ENCODE measurements at regions not wholly inside any gene's neighbourhood (a gene's known extent, or its start where the extent isn't known, plus 50 kb on each side); places are given as distances from the start of the nearest gene placed in this dataset.
"Not testable (repeated sequence)": the region's sequence is repeated elsewhere in the genome, so short reads cannot be mapped to it uniquely, and the experiment has no call there.

DNA sequence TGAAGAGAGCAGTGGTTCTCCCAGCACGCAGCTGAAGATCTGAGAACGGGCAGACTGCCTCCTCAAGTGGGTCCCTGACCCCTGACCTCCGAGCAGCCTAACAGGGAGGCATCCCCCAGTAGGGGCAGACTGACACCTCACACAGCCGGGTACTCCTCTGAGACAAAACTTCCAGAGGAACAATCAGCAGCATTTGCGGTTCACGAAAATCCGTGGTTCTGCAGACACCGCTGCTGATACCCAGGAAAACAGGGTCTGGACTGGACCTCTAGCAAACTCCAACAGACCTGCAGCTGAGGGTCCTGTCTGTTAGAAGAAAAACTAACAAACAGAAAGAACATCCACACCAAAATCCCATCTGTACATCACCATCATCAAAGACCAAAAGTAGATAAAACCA is 68.4 kb upstream of the CCT8L2 start:
- FAIRE-seq; H3K27me3 ChIP-seq (ENCODE audit: control insufficient read depth, insufficient read depth, low read length): not testable (repeated sequence)

DNA sequence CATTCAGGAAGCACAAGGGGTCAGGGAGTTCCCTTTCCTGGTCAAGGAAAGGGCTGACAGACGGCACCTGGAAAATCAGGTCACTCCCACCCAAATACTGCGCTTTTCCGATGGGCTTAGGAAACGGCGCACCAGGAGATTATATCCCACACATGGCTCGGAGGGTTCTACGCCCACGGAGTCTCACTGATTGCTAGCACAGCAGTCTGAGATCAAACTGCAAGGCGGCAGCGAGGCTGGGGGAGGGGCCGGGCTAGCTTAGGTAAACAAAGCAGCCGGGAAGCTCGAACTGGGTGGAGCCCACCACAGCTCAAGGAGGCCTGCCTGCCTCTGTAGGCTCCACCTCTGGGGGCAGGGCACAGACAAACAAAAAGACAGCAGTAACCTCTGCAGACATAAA is 68.0 kb upstream of the CCT8L2 start:
- not testable (repeated sequence) for H3K27me3 ChIP-seq (ENCODE audit: control insufficient read depth, insufficient read depth, low read length); H3K4me3 ChIP-seq (ENCODE audit: low read depth, low read length); DNase-seq (ENCODE audit: low read depth); H3K36me3 ChIP-seq (ENCODE audit: control insufficient read depth, insufficient read depth, low read length); FAIRE-seq

More for the DNA sequence above, 68.4 kb upstream of the CCT8L2 start:
- H3K36me3 ChIP-seq (ENCODE audit: control insufficient read depth, insufficient read depth, low read length); H3K4me3 ChIP-seq (ENCODE audit: low read depth, low read length); DNase-seq (ENCODE audit: low read depth): not testable (repeated sequence)

DNA sequence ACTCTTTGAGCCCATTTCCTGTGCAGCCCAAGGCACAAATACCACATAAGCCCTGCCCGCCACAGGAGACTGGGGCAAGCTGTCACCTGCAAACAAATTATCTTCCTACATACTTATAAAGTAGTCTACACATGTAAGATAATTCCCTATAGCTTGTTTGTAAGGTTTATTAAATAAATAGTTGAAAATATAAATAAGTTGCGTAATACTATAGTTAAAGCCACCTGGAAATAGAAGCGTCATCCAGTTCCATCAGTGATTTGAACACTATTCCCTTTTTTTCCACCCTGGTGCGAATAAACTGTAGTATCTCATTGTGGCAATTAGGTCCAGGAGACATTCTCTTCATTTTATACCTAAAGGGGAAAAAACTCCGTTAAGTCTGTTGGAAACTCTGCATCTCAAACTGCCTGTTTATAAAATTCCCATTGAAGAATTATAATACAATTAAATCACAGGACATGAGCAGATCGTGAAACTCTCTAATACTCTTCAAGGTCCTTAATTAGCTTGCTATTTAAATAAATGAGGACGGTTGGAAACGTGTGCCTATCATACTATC is 66.7 kb upstream of the CCT8L2 start:
- H3K27me3 ChIP-seq (ENCODE audit: control insufficient read depth, insufficient read depth, low read length); H3K36me3 ChIP-seq (ENCODE audit: control insufficient read depth, insufficient read depth, low read length); H3K4me3 ChIP-seq (ENCODE audit: low read depth, low read length); DNase-seq (ENCODE audit: low read depth); FAIRE-seq: not testable (repeated sequence)

DNA sequence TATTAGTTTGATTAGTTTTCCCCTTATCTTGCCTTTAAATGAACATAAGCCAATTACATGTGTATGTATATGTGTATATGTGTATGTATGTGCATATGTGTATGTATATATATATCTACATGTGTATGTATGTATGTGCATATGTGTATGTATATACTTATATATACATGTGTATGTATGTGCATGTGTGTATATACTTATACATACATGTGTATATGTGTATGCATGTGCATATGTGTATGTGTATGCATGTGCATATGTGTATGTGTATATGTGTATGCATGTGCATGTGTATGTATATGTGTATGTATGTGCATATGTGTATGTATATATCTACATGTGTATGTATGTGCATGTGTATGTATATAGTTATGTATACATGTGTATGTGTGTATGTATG is 65.5 kb upstream of the CCT8L2 start:
- TF ChIP-seq, protein P1, sequence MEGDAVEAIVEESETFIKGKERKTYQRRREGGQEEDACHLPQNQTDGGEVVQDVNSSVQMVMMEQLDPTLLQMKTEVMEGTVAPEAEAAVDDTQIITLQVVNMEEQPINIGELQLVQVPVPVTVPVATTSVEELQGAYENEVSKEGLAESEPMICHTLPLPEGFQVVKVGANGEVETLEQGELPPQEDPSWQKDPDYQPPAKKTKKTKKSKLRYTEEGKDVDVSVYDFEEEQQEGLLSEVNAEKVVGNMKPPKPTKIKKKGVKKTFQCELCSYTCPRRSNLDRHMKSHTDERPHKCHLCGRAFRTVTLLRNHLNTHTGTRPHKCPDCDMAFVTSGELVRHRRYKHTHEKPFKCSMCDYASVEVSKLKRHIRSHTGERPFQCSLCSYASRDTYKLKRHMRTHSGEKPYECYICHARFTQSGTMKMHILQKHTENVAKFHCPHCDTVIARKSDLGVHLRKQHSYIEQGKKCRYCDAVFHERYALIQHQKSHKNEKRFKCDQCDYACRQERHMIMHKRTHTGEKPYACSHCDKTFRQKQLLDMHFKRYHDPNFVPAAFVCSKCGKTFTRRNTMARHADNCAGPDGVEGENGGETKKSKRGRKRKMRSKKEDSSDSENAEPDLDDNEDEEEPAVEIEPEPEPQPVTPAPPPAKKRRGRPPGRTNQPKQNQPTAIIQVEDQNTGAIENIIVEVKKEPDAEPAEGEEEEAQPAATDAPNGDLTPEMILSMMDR (IDR thresholded peaks at IDR 0.05; ENCODE audit: insufficient read depth, low read length, severe bottlenecking), result no peak
- H3K36me3 ChIP-seq (ENCODE audit: control insufficient read depth, insufficient read depth, low read length), result no peaks in the 10 kb centered on the region
- no peak overlapping the region for H3K4me3 ChIP-seq (ENCODE audit: low read depth, low read length)
- no peak for FAIRE-seq
- no peaks in the 10 kb centered on the region for H3K27me3 ChIP-seq (ENCODE audit: control insufficient read depth, insufficient read depth, low read length)
- no peak for DNase-seq (ENCODE audit: low read depth)

DNA sequence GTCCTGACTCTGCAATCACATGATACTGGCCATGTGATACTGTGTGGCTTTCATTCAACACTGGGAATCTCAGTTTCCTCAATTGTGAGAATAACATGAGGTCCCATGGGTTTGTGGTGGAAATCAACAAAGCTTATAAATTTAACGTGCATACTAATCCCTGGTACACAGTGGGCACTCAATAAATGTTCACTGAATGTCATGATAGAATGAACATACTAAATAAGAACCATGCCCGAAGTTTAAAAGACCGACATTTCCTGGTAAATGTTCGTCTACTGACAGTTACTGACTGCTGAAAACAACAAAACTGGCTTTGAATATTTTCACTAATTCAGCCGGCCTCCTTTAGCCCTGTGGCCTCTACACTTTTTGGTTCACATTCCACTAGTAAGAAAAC is 62.3 kb upstream of the CCT8L2 start:
- Histone ChIP-seq H3K27me3 (ENCODE audit: control insufficient read depth, insufficient read depth, low read length) (no peaks in the 10 kb centered on the region), H3K36me3 (ENCODE audit: control insufficient read depth, insufficient read depth, low read length) (no peaks in the 10 kb centered on the region), H3K4me3 (ENCODE audit: low read depth, low read length) (no peak overlapping the region)
- no peak for DNase-seq (ENCODE audit: low read depth)
- FAIRE-seq, result no peak
- TF ChIP-seq, protein P1 (IDR thresholded peaks at IDR 0.05; ENCODE audit: insufficient read depth, low read length, severe bottlenecking), result no peak

DNA sequence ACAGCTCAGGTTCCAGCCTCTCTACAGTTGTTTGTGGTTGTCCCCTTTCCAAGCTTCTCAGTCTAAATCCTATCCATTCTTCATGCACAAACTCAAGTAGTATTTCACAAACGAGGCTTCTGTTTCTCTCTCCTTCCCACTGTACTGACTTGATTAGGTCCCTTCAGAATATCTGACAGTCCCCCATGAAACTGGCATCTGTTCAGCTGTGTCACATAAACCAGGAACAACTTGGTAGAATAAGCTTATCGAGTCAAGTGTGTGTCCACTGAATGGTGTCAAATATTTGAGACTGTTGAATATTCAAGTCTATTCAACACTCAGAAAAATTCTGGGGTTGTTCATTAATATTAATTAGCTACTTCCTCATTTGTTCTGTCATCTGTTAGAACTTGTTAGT is 61.7 kb upstream of the CCT8L2 start:
- H3K27me3 ChIP-seq (ENCODE audit: control insufficient read depth, insufficient read depth, low read length); H3K36me3 ChIP-seq (ENCODE audit: control insufficient read depth, insufficient read depth, low read length); H3K4me3 ChIP-seq (ENCODE audit: low read depth, low read length); FAIRE-seq; DNase-seq (ENCODE audit: low read depth): not testable (repeated sequence)

DNA sequence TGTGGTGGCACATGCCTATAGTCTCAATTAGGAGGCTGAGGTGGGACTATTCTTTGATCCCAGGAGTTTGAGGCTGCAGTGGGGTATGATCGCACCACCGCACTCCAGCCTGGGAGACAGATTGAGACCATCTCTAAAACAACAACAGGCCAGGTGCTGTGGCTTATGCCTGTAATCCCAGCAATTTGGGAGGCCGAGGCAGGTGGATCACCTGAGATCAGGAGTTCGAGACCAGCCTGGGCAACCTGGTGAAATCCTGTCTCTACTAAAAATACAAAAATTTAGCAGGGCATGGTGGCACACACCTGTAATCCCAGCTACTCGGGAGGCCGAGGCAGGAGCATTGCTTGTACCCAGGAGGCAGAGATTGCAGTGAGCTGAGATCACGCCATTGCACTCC is 60.6 kb upstream of the CCT8L2 start:
- not testable (repeated sequence) for H3K36me3 ChIP-seq (ENCODE audit: control insufficient read depth, insufficient read depth, low read length); FAIRE-seq; DNase-seq (ENCODE audit: low read depth); H3K27me3 ChIP-seq (ENCODE audit: control insufficient read depth, insufficient read depth, low read length); H3K4me3 ChIP-seq (ENCODE audit: low read depth, low read length)

DNA sequence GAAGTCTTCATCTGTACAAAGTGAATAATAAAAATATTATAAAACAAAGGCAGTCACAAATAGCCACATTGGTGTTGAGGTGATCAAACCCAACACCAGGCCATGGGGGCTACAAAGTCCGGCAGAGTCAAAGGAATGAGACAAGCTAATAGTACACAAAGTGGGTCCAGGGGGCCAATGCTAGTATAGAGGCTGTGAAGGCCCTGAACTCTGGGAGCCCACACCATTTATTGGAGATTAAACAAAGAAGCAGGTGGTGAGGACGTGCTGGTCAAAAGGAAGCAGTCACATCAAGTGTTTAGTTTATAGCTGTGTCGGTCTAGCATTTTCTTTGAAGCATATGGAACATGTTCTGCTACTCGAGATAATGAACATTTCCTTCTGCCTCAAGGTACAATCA is 58.6 kb upstream of the CCT8L2 start:
- no peak overlapping the region for H3K4me3 ChIP-seq (ENCODE audit: low read depth, low read length)
- TF ChIP-seq, protein P1 (IDR thresholded peaks at IDR 0.05; ENCODE audit: insufficient read depth, low read length, severe bottlenecking), result no peak
- no peaks in the 10 kb centered on the region for H3K36me3 ChIP-seq (ENCODE audit: control insufficient read depth, insufficient read depth, low read length)
- no peak for FAIRE-seq
- H3K27me3 ChIP-seq (ENCODE audit: control insufficient read depth, insufficient read depth, low read length), result no peaks in the 10 kb centered on the region
- no peak for DNase-seq (ENCODE audit: low read depth)
